ENCODE measurements at regions not wholly inside any gene's neighbourhood (a gene's known extent, or its start where the extent isn't known, plus 50 kb on each side); places are given as distances from the start of the nearest gene placed in this dataset.

DNA sequence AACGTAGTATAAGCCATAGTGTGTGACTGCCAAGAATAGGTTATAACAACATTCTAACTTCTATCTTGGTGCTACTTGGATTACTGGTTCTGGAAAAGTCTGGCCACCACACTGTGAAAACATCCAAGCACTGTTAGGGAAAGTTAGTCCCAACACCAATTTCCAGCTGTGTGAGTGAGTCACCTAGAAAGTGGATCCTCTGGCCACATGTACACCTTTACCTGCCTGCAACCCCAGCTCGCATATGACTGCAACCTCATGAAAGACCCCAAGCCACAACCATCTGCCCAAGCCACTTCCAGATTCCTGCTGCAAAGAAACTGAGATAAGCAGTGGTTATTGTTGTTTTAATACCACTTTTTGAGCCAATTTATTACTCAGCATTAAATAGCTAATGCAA lies 404.5 kb downstream of the KCTD12 start:
- Mint-ChIP-seq H3K27ac (no peak overlapping the region), H3K9me3 (no peaks in the 10 kb centered on the region), H3K36me3 (no peaks in the 10 kb centered on the region), H3K4me1 (no peaks in the 10 kb centered on the region), H3K4me3 (no peak overlapping the region), H3K27me3 (peaks cover 2 to 4% of the 10 kb centered on the region in 2 donors)
- no peaks in the 10 kb centered on the region for H3K27me3 ChIP-seq (ENCODE audit: insufficient read depth, low read length)
- no peaks in the 10 kb centered on the region for H3K4me1 ChIP-seq (ENCODE audit: insufficient read depth, low read length)
- DNase-seq, result no peak
- CTCF ChIA-PET (ENCODE audit: partially characterized antibody), result no interaction called here
- no peaks in the 10 kb centered on the region for H3K36me3 ChIP-seq (ENCODE audit: insufficient read depth, low read length)
- intact Hi-C loops (cut with micrococcal nuclease), result no loop called here
- H3K27ac ChIP-seq (ENCODE audit: low read depth, low read length), result no peak overlapping the region
- H3K9me3 ChIP-seq (ENCODE audit: control insufficient read depth in 1 of 2, low read length in 2 of 2), result no peaks in the 10 kb centered on the region
- POLR2A ChIA-PET (ENCODE audit: partially characterized antibody), result no interaction called here
- H3K4me3 ChIP-seq (ENCODE audit: low read length in 2 of 2), result no peak overlapping the region

DNA sequence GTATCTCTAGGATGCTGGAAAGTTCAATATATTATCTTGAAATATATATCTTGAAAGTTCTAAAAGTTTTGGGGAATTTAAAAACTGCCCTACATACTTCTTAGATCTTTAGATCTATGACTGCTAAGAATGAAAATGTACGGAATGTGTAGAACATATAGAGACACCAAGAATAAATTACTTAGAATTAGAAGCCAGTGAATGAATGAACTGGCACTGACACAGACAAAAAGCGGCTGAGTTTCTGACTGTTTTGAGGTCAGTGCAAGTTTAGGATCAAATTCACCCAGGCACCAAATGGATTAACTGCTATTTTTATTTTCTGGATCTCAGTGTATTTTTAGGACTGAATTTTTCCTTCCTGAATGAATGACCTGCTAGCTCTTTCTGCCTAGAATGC lies 411.2 kb downstream of the KCTD12 start:
- Mint-ChIP-seq H3K4me1 (no peaks in the 10 kb centered on the region), H3K4me3 (no peak overlapping the region), H3K36me3 (no peaks in the 10 kb centered on the region), H3K9me3 (no peaks in the 10 kb centered on the region), H3K27me3 (peaks cover 0 to 6% of the 10 kb centered on the region in 2 donors), H3K27ac (no peak overlapping the region)
- no peaks in the 10 kb centered on the region for H3K27me3 ChIP-seq (ENCODE audit: insufficient read depth, low read length)
- DNase-seq, result no peak
- H3K36me3 ChIP-seq (ENCODE audit: insufficient read depth, low read length), result no peaks in the 10 kb centered on the region
- intact Hi-C loops (cut with micrococcal nuclease), result no loop called here
- H3K4me3 ChIP-seq (ENCODE audit: low read length in 2 of 2), result no peak overlapping the region
- H3K4me1 ChIP-seq (ENCODE audit: insufficient read depth, low read length), result no peaks in the 10 kb centered on the region
- POLR2A ChIA-PET (ENCODE audit: partially characterized antibody), result no interaction called here
- H3K27ac ChIP-seq (ENCODE audit: low read depth, low read length), result no peak overlapping the region
- H3K9me3 ChIP-seq (ENCODE audit: control insufficient read depth in 1 of 2, low read length in 2 of 2), result no peaks in the 10 kb centered on the region
- CTCF ChIA-PET (ENCODE audit: partially characterized antibody), result interaction anchor here (1.7 to 8.2 kb wide), 4 partner anchors 592 to 779 kb away, joined by 3 to 71 read pairs (median 40); no protein-coding TSS in a partner anchor

- ChIA-PET POLR2A (ENCODE audit: partially characterized antibody) (no interaction called here), CTCF (ENCODE audit: partially characterized antibody) (interaction anchor here (0.6 to 8.2 kb wide), 19 partner anchors 10 to 1102 kb away, joined by 3 to 71 read pairs (median 3); no protein-coding TSS in a partner anchor)
- no peaks in the 10 kb centered on the region for H3K36me3 Mint-ChIP-seq
- H3K27ac ChIP-seq (ENCODE audit: low read depth, low read length), result no peak overlapping the region
- intact Hi-C loops (cut with micrococcal nuclease), result no loop called here
- peaks cover 0 to 6% of the 10 kb centered on the region in 2 donors for H3K27me3 Mint-ChIP-seq
- H3K36me3 ChIP-seq (ENCODE audit: insufficient read depth, low read length), result no peaks in the 10 kb centered on the region
- H3K4me1 Mint-ChIP-seq, result no peaks in the 10 kb centered on the region
- no peak overlapping the region for H3K4me3 ChIP-seq (ENCODE audit: low read length in 2 of 2)
- DNase-seq, result no peak
- no peaks in the 10 kb centered on the region for H3K9me3 ChIP-seq (ENCODE audit: control insufficient read depth in 1 of 2, low read length in 2 of 2)
- H3K4me3 Mint-ChIP-seq, result no peak overlapping the region
- no peaks in the 10 kb centered on the region for H3K27me3 ChIP-seq (ENCODE audit: insufficient read depth, low read length)
- H3K4me1 ChIP-seq (ENCODE audit: insufficient read depth, low read length), result no peaks in the 10 kb centered on the region
- no peak overlapping the region for H3K27ac Mint-ChIP-seq
- H3K9me3 Mint-ChIP-seq, result peaks cover 0 to under 1% (median 0%) of the 10 kb centered on the region in 8 donors
These were observed 411.8 kb downstream of the KCTD12 start for GRCh38 chr13:76474356-76474755.

DNA sequence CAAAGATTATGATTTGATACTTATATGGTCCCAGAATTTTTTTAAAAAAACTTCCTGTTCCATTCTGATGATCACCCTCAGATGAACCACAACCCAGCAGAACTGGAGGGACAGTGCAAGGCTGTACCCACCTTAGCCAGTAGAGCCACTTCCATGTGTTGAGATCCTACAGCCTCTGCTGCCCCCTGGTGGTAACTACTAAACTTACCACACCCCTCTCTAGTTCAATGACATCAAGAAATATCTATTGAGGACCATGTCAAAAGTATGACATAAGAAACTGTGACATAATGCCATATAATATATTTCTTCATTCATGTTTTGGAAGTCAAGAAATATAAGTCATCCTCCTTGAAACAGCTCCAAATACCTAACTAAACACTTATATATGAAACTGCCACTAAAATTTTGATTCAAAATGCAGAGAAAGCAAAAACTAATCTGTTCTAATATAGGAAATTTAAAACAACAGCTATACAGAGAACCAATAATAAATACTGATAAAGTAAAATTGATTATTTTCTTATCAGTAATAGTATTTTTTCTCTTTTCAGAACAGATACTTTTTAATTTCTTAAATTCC lies 412.6 kb downstream of the KCTD12 start:
- H3K36me3 Mint-ChIP-seq, result no peaks in the 10 kb centered on the region
- H3K9me3 Mint-ChIP-seq, result peaks cover 0 to 2% (median 0%) of the 10 kb centered on the region in 8 donors
- DNase-seq, result peak; percentile 61 to 67 (median 66)
- intact Hi-C loops (cut with micrococcal nuclease), result loop anchor here (1.0 kb wide), 3 partner anchors 430 to 603 kb away; no protein-coding TSS in a partner anchor
- no peak overlapping the region for H3K27ac Mint-ChIP-seq
- ChIA-PET CTCF (ENCODE audit: partially characterized antibody) (interaction anchor here (0.6 to 8.2 kb wide), 18 partner anchors 9 to 1101 kb away, joined by 3 to 71 read pairs (median 3); no protein-coding TSS in a partner anchor), POLR2A (ENCODE audit: partially characterized antibody) (no interaction called here)
- no peaks in the 10 kb centered on the region for H3K27me3 ChIP-seq (ENCODE audit: insufficient read depth, low read length)
- peaks cover 0 to 6% of the 10 kb centered on the region in 2 donors for H3K27me3 Mint-ChIP-seq
- no peaks in the 10 kb centered on the region for H3K36me3 ChIP-seq (ENCODE audit: insufficient read depth, low read length)
- H3K27ac ChIP-seq (ENCODE audit: low read depth, low read length), result no peak overlapping the region
- no peaks in the 10 kb centered on the region for H3K4me1 ChIP-seq (ENCODE audit: insufficient read depth, low read length)
- no peak overlapping the region for H3K4me3 ChIP-seq (ENCODE audit: low read length in 2 of 2)
- no peaks in the 10 kb centered on the region for H3K9me3 ChIP-seq (ENCODE audit: control insufficient read depth in 1 of 2, low read length in 2 of 2)
- H3K4me3 Mint-ChIP-seq, result no peak overlapping the region
- no peaks in the 10 kb centered on the region for H3K4me1 Mint-ChIP-seq

DNA sequence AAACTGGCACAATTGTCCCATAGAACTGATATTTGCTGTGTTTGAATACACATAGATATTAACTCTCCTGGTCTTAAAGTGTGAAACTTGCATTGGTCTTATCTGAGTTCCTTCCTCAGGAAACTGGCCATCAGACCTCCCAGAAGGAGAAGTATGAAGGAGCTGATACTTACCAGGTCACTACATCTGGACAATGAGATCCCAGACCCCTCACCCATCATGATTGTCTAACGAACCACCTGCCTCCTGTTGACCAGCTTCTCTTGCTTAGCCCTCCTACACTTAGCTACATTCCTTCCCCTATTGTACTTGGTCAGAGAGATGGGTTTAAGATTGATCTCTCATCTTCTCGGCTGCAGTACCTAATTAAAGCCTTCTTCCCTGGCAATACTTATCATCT lies 413.3 kb downstream of the KCTD12 start:
- H3K36me3 Mint-ChIP-seq, result no peaks in the 10 kb centered on the region
- H3K27ac ChIP-seq (ENCODE audit: low read depth, low read length), result no peak overlapping the region
- DNase-seq, result no peak
- H3K27me3 Mint-ChIP-seq, result peaks cover 0 to 6% of the 10 kb centered on the region in 2 donors
- H3K27me3 ChIP-seq (ENCODE audit: insufficient read depth, low read length), result no peaks in the 10 kb centered on the region
- no peaks in the 10 kb centered on the region for H3K36me3 ChIP-seq (ENCODE audit: insufficient read depth, low read length)
- no peak overlapping the region for H3K4me3 Mint-ChIP-seq
- H3K27ac Mint-ChIP-seq, result no peak overlapping the region
- no peaks in the 10 kb centered on the region for H3K9me3 ChIP-seq (ENCODE audit: control insufficient read depth in 1 of 2, low read length in 2 of 2)
- H3K4me1 ChIP-seq (ENCODE audit: insufficient read depth, low read length), result no peaks in the 10 kb centered on the region
- H3K9me3 Mint-ChIP-seq, result peaks cover 0 to 2% (median 0%) of the 10 kb centered on the region in 8 donors
- POLR2A ChIA-PET (ENCODE audit: partially characterized antibody), result no interaction called here
- intact Hi-C loops (cut with micrococcal nuclease), result loop anchor here (1.0 kb wide), 3 partner anchors 430 to 603 kb away; no protein-coding TSS in a partner anchor
- no peaks in the 10 kb centered on the region for H3K4me1 Mint-ChIP-seq
- no peak overlapping the region for H3K4me3 ChIP-seq (ENCODE audit: low read length in 2 of 2)
- CTCF ChIA-PET (ENCODE audit: partially characterized antibody), result interaction anchor here (0.8 to 8.2 kb wide), 9 partner anchors 8 to 798 kb away, joined by 3 to 71 read pairs (median 4); no protein-coding TSS in a partner anchor

DNA sequence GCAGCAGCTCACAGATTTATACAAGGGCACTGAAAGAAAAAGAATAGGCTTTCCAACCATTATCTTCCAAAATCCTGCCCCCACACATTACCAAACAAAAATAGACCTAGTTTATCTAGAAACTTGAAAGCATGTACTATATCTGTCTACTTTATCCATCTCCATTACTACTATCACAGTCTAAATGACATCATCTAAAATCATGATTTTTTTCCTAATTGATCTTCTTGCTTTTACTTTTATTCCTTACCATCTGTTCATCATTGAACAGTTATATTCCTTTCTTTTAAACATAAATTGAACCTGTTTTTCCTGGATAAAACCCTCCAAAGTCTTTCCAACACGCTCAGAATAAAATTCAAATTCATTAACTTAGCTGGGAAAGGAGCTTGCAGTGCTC lies 414.7 kb downstream of the KCTD12 start:
- H3K9me3 ChIP-seq (ENCODE audit: control insufficient read depth in 1 of 2, low read length in 2 of 2), result no peaks in the 10 kb centered on the region
- POLR2A ChIA-PET (ENCODE audit: partially characterized antibody), result no interaction called here
- H3K27me3 ChIP-seq (ENCODE audit: insufficient read depth, low read length), result no peaks in the 10 kb centered on the region
- H3K36me3 ChIP-seq (ENCODE audit: insufficient read depth, low read length), result no peaks in the 10 kb centered on the region
- Mint-ChIP-seq H3K4me3 (no peak overlapping the region), H3K4me1 (no peaks in the 10 kb centered on the region), H3K36me3 (no peaks in the 10 kb centered on the region), H3K27ac (no peak overlapping the region), H3K9me3 (peaks cover 0 to 2% (median 0%) of the 10 kb centered on the region in 8 donors), H3K27me3 (peaks cover 0 to 5% of the 10 kb centered on the region in 2 donors)
- no peaks in the 10 kb centered on the region for H3K4me1 ChIP-seq (ENCODE audit: insufficient read depth, low read length)
- no peak overlapping the region for H3K27ac ChIP-seq (ENCODE audit: low read depth, low read length)
- CTCF ChIA-PET (ENCODE audit: partially characterized antibody), result interaction anchor here (0.7 to 8.2 kb wide), 7 partner anchors 10 to 779 kb away, joined by 3 to 71 read pairs (median 4); no protein-coding TSS in a partner anchor
- intact Hi-C loops (cut with micrococcal nuclease), result no loop called here
- H3K4me3 ChIP-seq (ENCODE audit: low read length in 2 of 2), result no peak overlapping the region
- DNase-seq, result no peak

GRCh38 chr13:76470991-76471390 lies 415.2 kb downstream of the KCTD12 start:
- no peak overlapping the region for H3K4me3 ChIP-seq (ENCODE audit: low read length in 2 of 2)
- no peak for DNase-seq
- ChIA-PET CTCF (ENCODE audit: partially characterized antibody) (interaction anchor here (1.6 to 8.2 kb wide), 2 partner anchors 594 to 601 kb away, joined by 4 to 71 read pairs; no protein-coding TSS in a partner anchor), POLR2A (ENCODE audit: partially characterized antibody) (no interaction called here)
- no peaks in the 10 kb centered on the region for H3K9me3 ChIP-seq (ENCODE audit: control insufficient read depth in 1 of 2, low read length in 2 of 2)
- Mint-ChIP-seq H3K36me3 (no peaks in the 10 kb centered on the region), H3K4me3 (no peak overlapping the region), H3K9me3 (peaks cover 0 to 2% (median 0%) of the 10 kb centered on the region in 8 donors), H3K27ac (no peak overlapping the region), H3K4me1 (no peaks in the 10 kb centered on the region), H3K27me3 (peaks cover 0 to 5% of the 10 kb centered on the region in 2 donors)
- intact Hi-C loops (cut with micrococcal nuclease), result no loop called here
- no peaks in the 10 kb centered on the region for H3K36me3 ChIP-seq (ENCODE audit: insufficient read depth, low read length)
- no peaks in the 10 kb centered on the region for H3K27me3 ChIP-seq (ENCODE audit: insufficient read depth, low read length)
- no peak overlapping the region for H3K27ac ChIP-seq (ENCODE audit: low read depth, low read length)
- no peaks in the 10 kb centered on the region for H3K4me1 ChIP-seq (ENCODE audit: insufficient read depth, low read length)
